ENCODE measurements at regions not wholly inside any gene's neighbourhood (a gene's known extent, or its start where the extent isn't known, plus 50 kb on each side); places are given as distances from the start of the nearest gene placed in this dataset.

DNA sequence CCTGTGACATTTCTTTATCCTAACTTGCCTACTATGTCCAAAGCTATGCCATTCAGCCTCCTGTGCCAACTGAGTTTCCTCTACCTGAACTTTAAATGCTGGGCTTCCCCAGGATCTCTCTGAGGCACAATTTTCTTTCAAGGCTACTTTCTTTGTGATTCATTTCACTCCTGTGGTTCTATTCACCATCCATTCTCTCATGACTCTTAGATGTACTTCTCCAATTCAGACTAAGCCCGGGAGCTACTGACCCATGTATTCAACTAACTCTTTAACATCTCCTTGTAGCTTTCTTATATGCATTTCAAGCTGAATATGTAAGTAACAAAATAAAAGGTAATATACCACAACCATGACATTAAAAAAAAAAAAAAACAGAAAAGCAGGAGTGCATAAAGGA is 738.9 kb upstream of the USP15 start:
- no peaks in the 10 kb centered on the region for H3K36me3 ChIP-seq (ENCODE audit: control insufficient read depth, insufficient read depth, low read length)
- DNase-seq (ENCODE audit: low read depth): no peak

DNA sequence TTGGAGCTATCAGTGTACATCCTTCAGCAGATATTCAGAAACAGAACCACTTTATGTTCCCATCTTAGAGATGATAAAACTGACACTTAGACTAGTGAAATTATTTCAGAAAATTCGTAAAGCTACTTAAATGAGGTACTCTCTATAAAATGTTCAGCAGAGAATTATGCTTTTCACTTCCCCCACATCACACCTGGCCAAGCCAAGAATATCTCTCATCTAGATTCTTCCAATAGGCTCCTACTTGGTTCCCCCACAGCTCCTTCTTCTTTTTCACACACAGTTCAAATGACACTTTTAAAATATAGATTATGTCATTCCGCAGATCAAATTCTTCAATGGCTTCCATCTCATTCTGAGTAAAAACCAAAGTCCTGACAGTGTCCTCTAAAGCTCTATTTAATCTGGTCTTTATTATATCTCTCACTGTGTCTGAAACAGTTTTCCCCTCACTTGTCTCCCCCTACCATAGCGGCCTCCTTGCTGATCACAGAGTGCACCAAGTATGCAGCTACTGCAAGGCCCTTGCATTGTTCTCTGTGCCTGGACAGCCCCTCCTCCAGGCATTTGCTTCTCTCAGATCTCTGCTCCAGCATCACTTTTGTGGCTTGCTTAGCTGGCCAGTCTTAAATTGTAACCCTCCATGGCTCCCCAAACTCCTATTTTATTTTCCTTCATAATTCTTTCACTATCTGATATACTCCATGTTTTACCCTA is 736.8 kb upstream of the USP15 start:
- TF ChIP-seq, protein P1, sequence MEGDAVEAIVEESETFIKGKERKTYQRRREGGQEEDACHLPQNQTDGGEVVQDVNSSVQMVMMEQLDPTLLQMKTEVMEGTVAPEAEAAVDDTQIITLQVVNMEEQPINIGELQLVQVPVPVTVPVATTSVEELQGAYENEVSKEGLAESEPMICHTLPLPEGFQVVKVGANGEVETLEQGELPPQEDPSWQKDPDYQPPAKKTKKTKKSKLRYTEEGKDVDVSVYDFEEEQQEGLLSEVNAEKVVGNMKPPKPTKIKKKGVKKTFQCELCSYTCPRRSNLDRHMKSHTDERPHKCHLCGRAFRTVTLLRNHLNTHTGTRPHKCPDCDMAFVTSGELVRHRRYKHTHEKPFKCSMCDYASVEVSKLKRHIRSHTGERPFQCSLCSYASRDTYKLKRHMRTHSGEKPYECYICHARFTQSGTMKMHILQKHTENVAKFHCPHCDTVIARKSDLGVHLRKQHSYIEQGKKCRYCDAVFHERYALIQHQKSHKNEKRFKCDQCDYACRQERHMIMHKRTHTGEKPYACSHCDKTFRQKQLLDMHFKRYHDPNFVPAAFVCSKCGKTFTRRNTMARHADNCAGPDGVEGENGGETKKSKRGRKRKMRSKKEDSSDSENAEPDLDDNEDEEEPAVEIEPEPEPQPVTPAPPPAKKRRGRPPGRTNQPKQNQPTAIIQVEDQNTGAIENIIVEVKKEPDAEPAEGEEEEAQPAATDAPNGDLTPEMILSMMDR (IDR thresholded peaks at IDR 0.05; ENCODE audit: insufficient read depth, low read length, poor library complexity, severe bottlenecking): no peak
- DNase-seq (ENCODE audit: low read depth): no peak
- Histone ChIP-seq H3K36me3 (ENCODE audit: control insufficient read depth, insufficient read depth, low read length) (no peaks in the 10 kb centered on the region), H3K27me3 (ENCODE audit: control insufficient read depth, insufficient read depth, low read length) (no peaks in the 10 kb centered on the region), H3K4me3 (ENCODE audit: low read depth, low read length) (no peak overlapping the region)

More for the DNA sequence above, 738.9 kb upstream of the USP15 start:
- Histone ChIP-seq H3K4me3 (ENCODE audit: low read depth, low read length) (no peak overlapping the region), H3K27me3 (ENCODE audit: control insufficient read depth, insufficient read depth, low read length) (no peaks in the 10 kb centered on the region)
- TF ChIP-seq, protein P1 (IDR thresholded peaks at IDR 0.05; ENCODE audit: insufficient read depth, low read length, poor library complexity, severe bottlenecking): no peak

GRCh38 chr12:61524851-61525250 is 735.4 kb upstream of the USP15 start:
- no peak overlapping the region for H3K4me3 ChIP-seq (ENCODE audit: low read depth, low read length)
- H3K36me3 ChIP-seq (ENCODE audit: control insufficient read depth, insufficient read depth, low read length): no peaks in the 10 kb centered on the region
- TF ChIP-seq, protein P1 (IDR thresholded peaks at IDR 0.05; ENCODE audit: insufficient read depth, low read length, poor library complexity, severe bottlenecking): no peak
- no peaks in the 10 kb centered on the region for H3K27me3 ChIP-seq (ENCODE audit: control insufficient read depth, insufficient read depth, low read length)
- no peak for DNase-seq (ENCODE audit: low read depth)

GRCh38 chr12:61525331-61525730 is 734.9 kb upstream of the USP15 start:
- TF ChIP-seq, protein P1 (IDR thresholded peaks at IDR 0.05; ENCODE audit: insufficient read depth, low read length, poor library complexity, severe bottlenecking): no peak
- no peaks in the 10 kb centered on the region for H3K36me3 ChIP-seq (ENCODE audit: control insufficient read depth, insufficient read depth, low read length)
- no peaks in the 10 kb centered on the region for H3K27me3 ChIP-seq (ENCODE audit: control insufficient read depth, insufficient read depth, low read length)
- no peak overlapping the region for H3K4me3 ChIP-seq (ENCODE audit: low read depth, low read length)
- DNase-seq (ENCODE audit: low read depth): no peak

GRCh38 chr12:61530456-61530855 is 729.7 kb upstream of the USP15 start:
- Histone ChIP-seq H3K27me3 (ENCODE audit: control insufficient read depth, insufficient read depth, low read length) (no peaks in the 10 kb centered on the region), H3K4me3 (ENCODE audit: low read depth, low read length) (no peak overlapping the region), H3K36me3 (ENCODE audit: control insufficient read depth, insufficient read depth, low read length) (no peaks in the 10 kb centered on the region)
- no peak for DNase-seq (ENCODE audit: low read depth)
- TF ChIP-seq, protein P1 (IDR thresholded peaks at IDR 0.05; ENCODE audit: insufficient read depth, low read length, poor library complexity, severe bottlenecking): no peak

DNA sequence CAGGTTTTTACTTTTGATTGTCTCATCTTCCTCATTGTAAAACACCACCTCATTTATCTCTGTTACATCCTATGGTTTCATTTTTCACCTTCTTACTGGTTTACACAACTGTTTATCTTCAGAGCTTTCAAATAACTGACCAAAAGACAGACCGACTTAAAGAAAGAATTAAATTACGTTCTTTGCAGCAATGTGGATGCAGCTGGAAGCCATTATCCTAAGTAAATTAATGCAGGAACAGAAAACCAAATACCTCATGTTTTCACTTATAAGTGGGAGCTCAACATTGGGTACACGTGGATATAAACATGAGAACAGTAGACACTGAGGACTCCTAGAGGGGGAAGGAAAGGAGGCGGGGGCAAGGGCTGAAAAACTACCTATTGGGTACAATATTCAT is 729.0 kb upstream of the USP15 start:
- TF ChIP-seq, protein P1 (IDR thresholded peaks at IDR 0.05; ENCODE audit: insufficient read depth, low read length, poor library complexity, severe bottlenecking): no peak
- DNase-seq (ENCODE audit: low read depth): no peak
- H3K4me3 ChIP-seq (ENCODE audit: low read depth, low read length): no peak overlapping the region
- H3K36me3 ChIP-seq (ENCODE audit: control insufficient read depth, insufficient read depth, low read length): no peaks in the 10 kb centered on the region
- H3K27me3 ChIP-seq (ENCODE audit: control insufficient read depth, insufficient read depth, low read length): no peaks in the 10 kb centered on the region

Measured in kidney epithelial cell (primary cell).